ENCODE measurements at regions not wholly inside any gene's neighbourhood (a gene's known extent, or its start where the extent isn't known, plus 50 kb on each side); places are given as distances from the start of the nearest gene placed in this dataset.

DNA sequence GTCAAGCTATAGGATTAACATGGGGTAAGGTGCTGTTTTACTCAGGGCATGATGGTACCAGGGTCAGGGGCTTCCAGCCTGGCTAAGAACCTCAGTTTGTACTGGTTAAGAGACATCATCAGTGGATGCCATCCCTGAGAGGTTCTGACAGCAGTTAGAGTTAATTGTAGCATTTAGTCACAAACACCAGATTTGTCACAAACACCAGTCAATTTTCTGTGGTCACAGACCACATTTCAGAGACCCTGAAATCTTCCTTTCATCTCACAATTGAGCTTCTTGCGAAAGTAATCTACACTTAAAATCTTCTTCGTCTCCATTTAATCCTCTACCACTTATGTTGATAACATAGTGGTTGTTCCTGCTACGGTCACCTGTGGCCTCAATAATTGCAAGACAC is 143.0 kb upstream of the EGLN3 start:
- no peaks in the 10 kb centered on the region for H3K27me3 ChIP-seq
- DNase-seq (no peak), ATAC-seq (no peak)
- peaks cover 0 to 8% (median 2%) of the 10 kb centered on the region in 12 donors for H3K4me1 ChIP-seq
- H3K27ac ChIP-seq, result no peak overlapping the region
- H3K9me3 ChIP-seq, result no peaks in the 10 kb centered on the region
- intact Hi-C loops (cut with DNase I), result loop anchor here in 2 of 10 donors (10.0 kb wide), 2 partner anchors 139 to 211 kb away; partner anchors contain the start of gene EGLN3 (in 1 of the 2)
- H3K4me3 ChIP-seq, result no peak overlapping the region
- TF ChIP-seq POLR2A (IDR thresholded peaks at IDR 0.05), result no peak
- TF ChIP-seq, protein P1, sequence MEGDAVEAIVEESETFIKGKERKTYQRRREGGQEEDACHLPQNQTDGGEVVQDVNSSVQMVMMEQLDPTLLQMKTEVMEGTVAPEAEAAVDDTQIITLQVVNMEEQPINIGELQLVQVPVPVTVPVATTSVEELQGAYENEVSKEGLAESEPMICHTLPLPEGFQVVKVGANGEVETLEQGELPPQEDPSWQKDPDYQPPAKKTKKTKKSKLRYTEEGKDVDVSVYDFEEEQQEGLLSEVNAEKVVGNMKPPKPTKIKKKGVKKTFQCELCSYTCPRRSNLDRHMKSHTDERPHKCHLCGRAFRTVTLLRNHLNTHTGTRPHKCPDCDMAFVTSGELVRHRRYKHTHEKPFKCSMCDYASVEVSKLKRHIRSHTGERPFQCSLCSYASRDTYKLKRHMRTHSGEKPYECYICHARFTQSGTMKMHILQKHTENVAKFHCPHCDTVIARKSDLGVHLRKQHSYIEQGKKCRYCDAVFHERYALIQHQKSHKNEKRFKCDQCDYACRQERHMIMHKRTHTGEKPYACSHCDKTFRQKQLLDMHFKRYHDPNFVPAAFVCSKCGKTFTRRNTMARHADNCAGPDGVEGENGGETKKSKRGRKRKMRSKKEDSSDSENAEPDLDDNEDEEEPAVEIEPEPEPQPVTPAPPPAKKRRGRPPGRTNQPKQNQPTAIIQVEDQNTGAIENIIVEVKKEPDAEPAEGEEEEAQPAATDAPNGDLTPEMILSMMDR (IDR thresholded peaks at IDR 0.05), result no peak
- 89 to 95% (median 93%) methylated on average over 3 of the region's 3 CpGs for WGBS, 4 donors
- H3K36me3 ChIP-seq, result no peaks in the 10 kb centered on the region

DNA sequence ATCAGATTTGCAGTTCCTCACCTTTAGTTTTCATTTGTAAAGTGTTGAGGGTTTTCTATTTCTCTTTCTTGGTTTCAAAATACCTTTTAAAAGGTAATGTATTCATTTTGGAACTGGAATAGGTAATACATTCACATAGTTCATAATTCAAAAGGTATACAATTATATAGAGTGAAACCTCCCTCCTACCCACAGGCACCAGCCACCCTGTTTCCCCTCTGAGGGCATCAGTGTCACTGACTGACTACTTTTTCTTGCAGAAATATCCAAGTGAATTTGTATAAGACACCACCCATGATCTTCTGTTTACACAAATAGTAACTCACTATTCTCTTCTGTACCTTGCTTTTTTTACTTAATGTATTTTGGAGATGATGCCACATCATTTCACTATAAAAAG is 139.6 kb upstream of the EGLN3 start:
- H3K27ac ChIP-seq, result no peak overlapping the region
- intact Hi-C loops (cut with DNase I), result loop anchor here in 2 of 10 donors (10.0 kb wide), 2 partner anchors 136 to 214 kb away; partner anchors contain the start of gene EGLN3 (in 1 of the 2)
- no peak for ATAC-seq
- TF ChIP-seq POLR2A (IDR thresholded peaks at IDR 0.05), result no peak
- TF ChIP-seq, protein P1 (IDR thresholded peaks at IDR 0.05), result no peak
- no peaks in the 10 kb centered on the region for H3K27me3 ChIP-seq
- H3K4me3 ChIP-seq, result no peak overlapping the region
- H3K9me3 ChIP-seq, result peaks cover 0 to 6% (median 0%) of the 10 kb centered on the region in 12 donors
- no peaks in the 10 kb centered on the region for H3K36me3 ChIP-seq
- DNase-seq, result no peak
- H3K4me1 ChIP-seq, result peaks cover 0 to under 1% (median 0%) of the 10 kb centered on the region in 12 donors

DNA sequence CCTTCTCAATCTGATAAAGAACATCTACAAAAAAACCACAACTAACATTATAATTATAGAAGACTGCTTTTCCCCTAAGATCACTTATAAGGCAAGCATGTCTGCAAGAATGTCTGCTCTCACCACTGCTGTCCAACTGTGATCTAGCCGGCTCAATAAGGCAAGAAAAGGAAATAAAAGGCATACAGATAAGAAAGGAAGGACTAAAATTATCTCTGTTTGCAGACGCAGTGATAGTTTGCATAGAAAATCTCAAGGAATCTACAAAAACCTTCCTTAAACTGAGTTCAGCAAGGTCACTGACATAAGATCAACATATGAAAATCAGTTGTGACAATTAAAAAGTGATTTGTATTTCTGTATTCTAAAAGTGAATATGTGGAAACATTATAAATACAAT is 138.0 kb upstream of the EGLN3 start:
- ATAC-seq, result no peak
- TF ChIP-seq POLR2A (IDR thresholded peaks at IDR 0.05), result no peak
- TF ChIP-seq, protein P1 (IDR thresholded peaks at IDR 0.05), result no peak

DNA sequence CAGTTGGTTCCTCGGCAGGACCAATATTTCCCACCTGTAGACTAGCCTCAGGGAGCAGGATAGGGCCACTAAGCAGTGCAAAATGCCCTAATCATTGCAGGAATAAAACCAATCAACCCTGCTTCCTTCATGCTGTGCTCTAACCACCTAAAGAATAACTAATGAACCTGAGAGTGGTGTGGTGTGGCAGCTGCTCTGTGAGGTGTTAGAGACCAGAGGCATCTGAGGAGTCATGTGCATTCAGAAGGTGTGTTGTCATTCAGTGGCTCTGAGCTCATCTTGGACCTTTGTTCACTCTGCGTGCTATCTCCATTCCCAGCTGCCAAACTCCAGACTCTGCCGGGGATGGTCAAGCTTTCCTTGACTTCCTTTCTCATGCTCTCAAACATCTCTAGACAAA is 136.7 kb upstream of the EGLN3 start:
- intact Hi-C loops (cut with DNase I), result no loop called here
- no peak for TF ChIP-seq POLR2A (IDR thresholded peaks at IDR 0.05)
- TF ChIP-seq, protein P1 (IDR thresholded peaks at IDR 0.05), result no peak
- 93 to 96% (median 94%) methylated on average over 3 of the region's 3 CpGs for WGBS, 4 donors

More for the DNA sequence above, 138.0 kb upstream of the EGLN3 start:
- Histone ChIP-seq H3K4me1 (peaks cover 0 to 8% (median 0%) of the 10 kb centered on the region in 12 donors), H3K27ac (no peak overlapping the region), H3K27me3 (no peaks in the 10 kb centered on the region), H3K36me3 (no peaks in the 10 kb centered on the region), H3K9me3 (peaks cover 0 to 6% (median 0%) of the 10 kb centered on the region in 12 donors), H3K4me3 (no peak overlapping the region)
- intact Hi-C loops (cut with DNase I), result no loop called here
- WGBS, 4 donors, result 25 to 41% (median 30%) methylated on average over 2 of the region's 2 CpGs
- no peak for DNase-seq

More for the DNA sequence above, 136.7 kb upstream of the EGLN3 start:
- Histone ChIP-seq H3K4me1 (peaks cover 0 to 20% (median 0%) of the 10 kb centered on the region in 12 donors), H3K36me3 (no peaks in the 10 kb centered on the region), H3K27ac (no peak overlapping the region), H3K27me3 (no peaks in the 10 kb centered on the region), H3K4me3 (no peak overlapping the region), H3K9me3 (peaks cover 0 to 6% (median 0%) of the 10 kb centered on the region in 12 donors)
- ATAC-seq (no peak), DNase-seq (no peak)

Data from heart left ventricle (tissue), 16 donors.